ENCODE measurements at regions not wholly inside any gene's neighbourhood (a gene's known extent, or its start where the extent isn't known, plus 50 kb on each side); places are given as distances from the start of the nearest gene placed in this dataset.

DNA sequence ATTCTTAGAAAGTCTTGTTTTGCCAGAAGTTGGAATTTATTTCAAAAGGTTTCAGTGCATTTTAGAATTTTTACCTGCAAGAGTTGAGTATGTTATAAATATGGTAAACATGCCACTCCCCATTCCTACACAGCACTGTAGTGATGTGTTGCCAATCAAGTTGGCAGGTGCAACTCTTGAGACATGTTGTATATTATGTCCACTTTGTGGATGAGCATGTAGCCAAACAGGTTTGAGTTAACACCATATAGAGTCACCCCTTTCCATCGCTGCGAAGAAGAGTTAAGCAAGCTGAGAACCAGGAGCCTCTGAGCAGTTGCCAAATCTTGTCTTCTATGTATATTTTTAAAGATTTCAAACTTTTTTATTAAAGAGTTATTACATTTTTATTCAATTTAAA, 359.8 kb downstream of the LMO7 start:
- no CpG with 5 or more reads among the region's 2 CpGs for WGBS (ENCODE audit: extremely low coverage, insufficient read length, low lambda C conversion rate)

More for the DNA sequence above, 359.8 kb downstream of the LMO7 start:
- TF ChIP-seq, protein P1, sequence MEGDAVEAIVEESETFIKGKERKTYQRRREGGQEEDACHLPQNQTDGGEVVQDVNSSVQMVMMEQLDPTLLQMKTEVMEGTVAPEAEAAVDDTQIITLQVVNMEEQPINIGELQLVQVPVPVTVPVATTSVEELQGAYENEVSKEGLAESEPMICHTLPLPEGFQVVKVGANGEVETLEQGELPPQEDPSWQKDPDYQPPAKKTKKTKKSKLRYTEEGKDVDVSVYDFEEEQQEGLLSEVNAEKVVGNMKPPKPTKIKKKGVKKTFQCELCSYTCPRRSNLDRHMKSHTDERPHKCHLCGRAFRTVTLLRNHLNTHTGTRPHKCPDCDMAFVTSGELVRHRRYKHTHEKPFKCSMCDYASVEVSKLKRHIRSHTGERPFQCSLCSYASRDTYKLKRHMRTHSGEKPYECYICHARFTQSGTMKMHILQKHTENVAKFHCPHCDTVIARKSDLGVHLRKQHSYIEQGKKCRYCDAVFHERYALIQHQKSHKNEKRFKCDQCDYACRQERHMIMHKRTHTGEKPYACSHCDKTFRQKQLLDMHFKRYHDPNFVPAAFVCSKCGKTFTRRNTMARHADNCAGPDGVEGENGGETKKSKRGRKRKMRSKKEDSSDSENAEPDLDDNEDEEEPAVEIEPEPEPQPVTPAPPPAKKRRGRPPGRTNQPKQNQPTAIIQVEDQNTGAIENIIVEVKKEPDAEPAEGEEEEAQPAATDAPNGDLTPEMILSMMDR (conservative IDR thresholded peaks at IDR 0.05) = no peak
- no peak overlapping the region for H4K8ac ChIP-seq (replicated peaks; ENCODE audit: insufficient read length, low read depth, low read length)
- H4K20me1 ChIP-seq (ENCODE audit: control insufficient read depth, insufficient read depth, insufficient read length) = no peaks in the 10 kb centered on the region
- no peak overlapping the region for H3K18ac ChIP-seq (ENCODE audit: insufficient read length, low read depth, low read length)
- H3K9me3 ChIP-seq (ENCODE audit: control insufficient read depth, low read depth, low read length) = no peaks in the 10 kb centered on the region
- H2BK120ac ChIP-seq (ENCODE audit: low read depth, low read length, poor library complexity, severe bottlenecking) = no peak overlapping the region
- no peak overlapping the region for H3K23ac ChIP-seq (ENCODE audit: insufficient read length, low read depth, low read length)
- H3K23me2 ChIP-seq (ENCODE audit: insufficient read length, low read depth, low read length, poor library complexity, severe bottlenecking) = no peaks in the 10 kb centered on the region
- H2AK5ac ChIP-seq (ENCODE audit: insufficient read length, low read length) = no peak overlapping the region
- H3K14ac ChIP-seq (ENCODE audit: insufficient read depth, low read length) = no peak overlapping the region
- H3K27me3 Mint-ChIP-seq (ENCODE audit: low read depth) = no peaks in the 10 kb centered on the region
- H3K56ac ChIP-seq (ENCODE audit: insufficient read length, low read depth, low read length) = no peak overlapping the region
- H2BK5ac ChIP-seq (ENCODE audit: insufficient read length, low read length) = no peak overlapping the region
- H3K79me1 ChIP-seq (ENCODE audit: insufficient read depth, low read depth, low read length, poor library complexity, severe bottlenecking) = no peaks in the 10 kb centered on the region
- H3K4me1 ChIP-seq (ENCODE audit: insufficient read depth, low read length) = no peaks in the 10 kb centered on the region; the same call in 1 of the 2 replicates
- H3K4me2 ChIP-seq (ENCODE audit: insufficient read depth, insufficient read length, low read length) = no peak overlapping the region
- no peak overlapping the region for H4K5ac ChIP-seq (ENCODE audit: insufficient read length, low read depth, low read length)
- H3T11ph ChIP-seq (ENCODE audit: low read length) = no peak overlapping the region
- no peak overlapping the region for H2AFZ ChIP-seq (ENCODE audit: low read length)
- H3K36me3 Mint-ChIP-seq (ENCODE audit: insufficient read depth in 1 of 3, low read depth in 3 of 3) = no peaks in the 10 kb centered on the region
- H2BK15ac ChIP-seq (ENCODE audit: low read depth, low read length) = no peak overlapping the region
- H2BK20ac ChIP-seq (ENCODE audit: low read depth, low read length, poor library complexity, severe bottlenecking) = no peak overlapping the region
- no peaks in the 10 kb centered on the region for H3K27me3 ChIP-seq (ENCODE audit: insufficient read depth, low read length)
- H3K4me1 Mint-ChIP-seq = no peaks in the 10 kb centered on the region
- H4K91ac ChIP-seq (ENCODE audit: insufficient read length, low read depth, low read length) = no peak overlapping the region
- no peak overlapping the region for H2BK12ac ChIP-seq (ENCODE audit: insufficient read length, low read depth, low read length)
- H3K4ac ChIP-seq (ENCODE audit: low read depth, low read length) = no peak overlapping the region
- no peak overlapping the region for H3K9ac ChIP-seq (ENCODE audit: extremely low read depth, insufficient read length, low read length)
- H3K4me3 Mint-ChIP-seq = no peak overlapping the region
- no peak for DNase-seq
- H3K79me2 ChIP-seq (ENCODE audit: insufficient read depth, low read length) = no peaks in the 10 kb centered on the region
- H3K27ac Mint-ChIP-seq = no peak overlapping the region
- H3K9me3 Mint-ChIP-seq = peaks cover 3 to 8% of the 10 kb centered on the region in 2 experiments; a peak in 3 of 5 replicates
- H3K27ac ChIP-seq (ENCODE audit: insufficient read length, low read depth, low read length) = no peak overlapping the region
